ENCODE measurements at regions not wholly inside any gene's neighbourhood (a gene's known extent, or its start where the extent isn't known, plus 50 kb on each side); places are given as distances from the start of the nearest gene placed in this dataset.

DNA sequence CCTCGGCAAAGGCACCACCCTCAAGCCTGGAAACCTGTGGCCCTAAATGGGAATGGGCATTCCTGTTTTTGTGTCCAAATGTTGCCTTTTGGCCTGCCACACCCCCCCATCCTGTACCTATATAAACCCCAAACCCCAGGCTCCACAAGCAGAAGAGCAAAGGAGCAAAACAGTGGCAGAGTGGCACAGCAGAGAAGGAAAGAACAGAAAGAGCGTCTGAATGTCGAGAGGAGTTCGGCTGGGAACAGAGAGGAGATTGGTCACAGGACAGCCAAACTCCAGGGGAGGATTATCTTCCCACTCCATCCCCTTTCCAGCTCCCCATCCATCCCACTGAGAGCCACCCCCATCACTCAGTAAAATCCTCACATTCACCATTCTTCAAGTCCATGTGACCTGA lies 58.0 kb upstream of the PREP start:
- no peaks in the 10 kb centered on the region for H3K27me3 ChIP-seq (ENCODE audit: insufficient read depth in 3 of 3, low read length in 2 of 3)
- TF ChIP-seq, protein P1, sequence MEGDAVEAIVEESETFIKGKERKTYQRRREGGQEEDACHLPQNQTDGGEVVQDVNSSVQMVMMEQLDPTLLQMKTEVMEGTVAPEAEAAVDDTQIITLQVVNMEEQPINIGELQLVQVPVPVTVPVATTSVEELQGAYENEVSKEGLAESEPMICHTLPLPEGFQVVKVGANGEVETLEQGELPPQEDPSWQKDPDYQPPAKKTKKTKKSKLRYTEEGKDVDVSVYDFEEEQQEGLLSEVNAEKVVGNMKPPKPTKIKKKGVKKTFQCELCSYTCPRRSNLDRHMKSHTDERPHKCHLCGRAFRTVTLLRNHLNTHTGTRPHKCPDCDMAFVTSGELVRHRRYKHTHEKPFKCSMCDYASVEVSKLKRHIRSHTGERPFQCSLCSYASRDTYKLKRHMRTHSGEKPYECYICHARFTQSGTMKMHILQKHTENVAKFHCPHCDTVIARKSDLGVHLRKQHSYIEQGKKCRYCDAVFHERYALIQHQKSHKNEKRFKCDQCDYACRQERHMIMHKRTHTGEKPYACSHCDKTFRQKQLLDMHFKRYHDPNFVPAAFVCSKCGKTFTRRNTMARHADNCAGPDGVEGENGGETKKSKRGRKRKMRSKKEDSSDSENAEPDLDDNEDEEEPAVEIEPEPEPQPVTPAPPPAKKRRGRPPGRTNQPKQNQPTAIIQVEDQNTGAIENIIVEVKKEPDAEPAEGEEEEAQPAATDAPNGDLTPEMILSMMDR (IDR thresholded peaks at IDR 0.05) = no peak
- H3K36me3 ChIP-seq (ENCODE audit: insufficient read depth in 1 of 2, low read depth in 1 of 2) = no peaks in the 10 kb centered on the region
- ATAC-seq (no peak), DNase-seq (no peak)
- H3K4me3 ChIP-seq = no peak overlapping the region
- peaks cover 3% of the 10 kb centered on the region for H3K9me3 ChIP-seq
- 89 to 93% (median 91%) methylated on average over 4 of the region's 4 CpGs for WGBS, 3 donors
- H3K4me1 ChIP-seq = no peaks in the 10 kb centered on the region
- intact Hi-C loops (cut with DNase I) = no loop called here
- H3K27ac ChIP-seq = no peak overlapping the region

DNA sequence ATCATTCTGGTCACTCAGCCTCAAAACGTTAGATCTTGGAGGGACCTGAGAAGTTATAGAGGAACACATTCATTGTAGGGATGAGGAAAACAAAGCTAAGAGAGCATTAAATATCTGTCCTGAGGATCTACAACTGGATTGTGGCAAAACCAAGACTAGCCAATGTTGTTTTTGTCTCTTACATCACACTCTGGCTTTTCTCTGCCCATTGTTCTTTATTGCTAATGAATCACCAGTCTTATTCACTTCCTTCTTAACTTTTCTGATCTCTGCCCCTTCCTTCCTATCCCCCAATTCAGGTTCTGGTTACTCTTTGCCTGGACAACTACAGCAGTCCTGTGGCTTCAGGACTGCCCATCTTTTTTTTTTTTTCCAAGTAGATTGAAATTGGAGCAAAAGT lies 57.0 kb upstream of the PREP start:
- Histone ChIP-seq H3K36me3 (ENCODE audit: insufficient read depth in 1 of 2, low read depth in 1 of 2) (no peaks in the 10 kb centered on the region), H3K9me3 (no peaks in the 10 kb centered on the region), H3K4me1 (no peaks in the 10 kb centered on the region), H3K4me3 (no peak overlapping the region), H3K27me3 (ENCODE audit: insufficient read depth in 3 of 3, low read length in 2 of 3) (no peaks in the 10 kb centered on the region), H3K27ac (no peak overlapping the region)
- intact Hi-C loops (cut with DNase I) = no loop called here
- no peak for ATAC-seq
- no peak for DNase-seq
- TF ChIP-seq, protein P1 (IDR thresholded peaks at IDR 0.05) = no peak
- 64 to 79% (median 68%) methylated on average over 1 of the region's 1 CpG for WGBS, 3 donors

DNA sequence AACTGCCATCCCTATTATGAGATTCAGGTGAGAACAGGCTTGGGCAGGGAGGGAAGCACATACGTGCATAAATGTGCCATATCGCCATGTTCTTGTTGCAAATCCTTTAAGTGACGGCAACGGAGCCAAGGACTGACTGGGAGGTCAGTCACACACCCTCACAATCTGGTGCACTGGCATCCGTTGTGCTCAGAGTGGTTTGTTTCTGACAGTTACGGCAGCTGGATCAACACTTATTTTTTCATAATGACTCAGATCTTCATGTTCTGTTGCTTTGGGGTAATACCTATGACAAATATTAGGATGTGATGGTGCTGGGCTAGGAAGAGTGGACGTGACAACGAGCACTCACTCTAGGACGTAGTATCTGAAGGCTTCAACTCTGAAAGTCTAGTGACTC lies 56.2 kb upstream of the PREP start:
- Histone ChIP-seq H3K9me3 (no peaks in the 10 kb centered on the region), H3K4me3 (no peak overlapping the region), H3K4me1 (no peaks in the 10 kb centered on the region), H3K36me3 (ENCODE audit: insufficient read depth in 1 of 2, low read depth in 1 of 2) (no peaks in the 10 kb centered on the region), H3K27ac (no peak overlapping the region), H3K27me3 (ENCODE audit: insufficient read depth in 3 of 3, low read length in 2 of 3) (no peaks in the 10 kb centered on the region)
- intact Hi-C loops (cut with DNase I) = no loop called here
- TF ChIP-seq, protein P1 (IDR thresholded peaks at IDR 0.05) = no peak
- ATAC-seq (no peak), DNase-seq (no peak)
- WGBS, 3 donors = 76 to 87% (median 86%) methylated on average over 9 of the region's 9 CpGs

DNA sequence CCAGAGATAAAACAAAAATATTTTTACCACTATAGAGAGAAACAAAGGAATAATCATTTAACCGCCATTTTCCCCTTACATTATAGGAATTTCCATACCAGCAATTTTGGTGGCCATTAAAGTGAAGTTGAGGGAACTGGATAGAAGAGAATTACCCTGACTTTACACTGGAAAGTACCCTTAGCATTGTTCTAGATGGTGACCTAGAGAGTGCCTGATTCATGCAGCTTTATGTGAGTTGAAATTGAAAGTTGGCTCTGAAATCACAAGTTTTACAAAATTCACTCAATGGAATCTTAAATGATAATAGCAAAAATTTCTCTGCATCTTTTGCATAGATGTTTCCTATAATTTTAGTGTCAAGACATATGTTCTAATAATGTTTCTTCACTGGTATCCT lies 55.7 kb upstream of the PREP start:
- ATAC-seq (no peak), DNase-seq (no peak)
- intact Hi-C loops (cut with DNase I) = no loop called here
- Histone ChIP-seq H3K4me3 (no peak overlapping the region), H3K27ac (no peak overlapping the region), H3K4me1 (no peaks in the 10 kb centered on the region), H3K27me3 (ENCODE audit: insufficient read depth in 3 of 3, low read length in 2 of 3) (no peaks in the 10 kb centered on the region), H3K9me3 (no peaks in the 10 kb centered on the region), H3K36me3 (ENCODE audit: insufficient read depth in 1 of 2, low read depth in 1 of 2) (no peaks in the 10 kb centered on the region)
- 93 to 95% (median 94%) methylated on average over 1 of the region's 1 CpG for WGBS, 3 donors
- TF ChIP-seq, protein P1 (IDR thresholded peaks at IDR 0.05) = no peak

DNA sequence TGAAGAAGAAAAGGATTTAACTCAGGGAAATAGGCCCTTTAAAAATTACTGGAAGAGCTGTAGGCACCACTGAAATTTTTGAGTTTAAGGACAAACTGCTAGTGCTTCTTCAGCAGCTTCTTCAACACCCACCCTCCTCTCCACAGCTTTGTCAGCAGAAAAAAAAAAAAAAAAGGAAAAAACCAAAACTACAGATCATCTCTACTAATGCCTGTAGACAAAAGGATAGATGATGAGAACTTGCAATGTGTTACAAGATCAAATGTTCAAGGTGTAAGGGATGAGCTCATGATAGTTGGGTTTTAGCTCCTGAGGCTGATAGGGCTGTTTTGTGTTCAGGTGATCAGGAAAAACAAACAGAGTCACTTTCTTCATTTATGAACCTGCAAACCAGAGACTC lies 55.2 kb upstream of the PREP start:
- intact Hi-C loops (cut with DNase I) = no loop called here
- Histone ChIP-seq H3K9me3 (no peaks in the 10 kb centered on the region), H3K27me3 (ENCODE audit: insufficient read depth in 3 of 3, low read length in 2 of 3) (no peaks in the 10 kb centered on the region), H3K4me3 (no peak overlapping the region), H3K27ac (no peak overlapping the region), H3K36me3 (ENCODE audit: insufficient read depth in 1 of 2, low read depth in 1 of 2) (no peaks in the 10 kb centered on the region), H3K4me1 (no peaks in the 10 kb centered on the region)
- DNase-seq = no peak
- TF ChIP-seq, protein P1 (IDR thresholded peaks at IDR 0.05) = no peak
- ATAC-seq = no peak

Measured in psoas muscle (tissue), 7 donors.